ENCODE measurements at regions not wholly inside any gene's neighbourhood (a gene's known extent, or its start where the extent isn't known, plus 50 kb on each side); places are given as distances from the start of the nearest gene placed in this dataset.

GRCh38 chr13:90393408-90393807 lies 954.1 kb upstream of the MIR17HG start:
- TF ChIP-seq CTCF (conservative IDR thresholded peaks at IDR 0.05; ENCODE audit: low read depth, low read length) (no peak), EZH2phosphoT487 (IDR thresholded peaks at IDR 0.05; ENCODE audit: borderline replicate concordance, low read length) (no peak)
